Sigmoid colon (tissue), 3 donors: ENCODE measurements at regions not wholly inside any gene's neighbourhood (a gene's known extent, or its start where the extent isn't known, plus 50 kb on each side); places are given as distances from the start of the nearest gene placed in this dataset.

Experiments
- CTCF ChIP-seq, 4 experiments: fragments of 450-650 bp in 3 of 4; fragments of 200-600 bp in 1 of 4; IDR thresholded peaks; one replicate each; pipeline ENCODE4 v1.5.1; 2016 to 2019; ENCODE audit warnings: antibody characterized with exemption in 4 of 4, mild to moderate bottlenecking in 3 of 4, moderate library complexity in 2 of 4
- POLR2A ChIP-seq, 2 donors: fragments of 450-650 bp; IDR thresholded peaks; one replicate each; pipeline ENCODE4 v1.6.1; 2016; ENCODE audit warnings: antibody characterized with exemption in 2 of 2, mild to moderate bottlenecking in 2 of 2, moderate library complexity in 2 of 2

GRCh38 chr6:27584326-27584725 lies 111.4 kb upstream of the ZNF184 start:
- no peak for TF ChIP-seq POLR2A (IDR thresholded peaks at IDR 0.05)
- no peak for TF ChIP-seq CTCF (IDR thresholded peaks at IDR 0.05)
